NCI-H748 (cell line): ENCODE measurements at regions not wholly inside any gene's neighbourhood (a gene's known extent, or its start where the extent isn't known, plus 50 kb on each side); places are given as distances from the start of the nearest gene placed in this dataset.
"Not testable (repeated sequence)": the region's sequence is repeated elsewhere in the genome, so short reads cannot be mapped to it uniquely, and the experiment has no call there.

ENCODE experiments used
- DNase-seq: peaks from one replicate; lab custom pipeline; 2025; ENCODE audit not compliant: unreplicated experiment; lab: John Stamatoyannopoulos, UW

DNA sequence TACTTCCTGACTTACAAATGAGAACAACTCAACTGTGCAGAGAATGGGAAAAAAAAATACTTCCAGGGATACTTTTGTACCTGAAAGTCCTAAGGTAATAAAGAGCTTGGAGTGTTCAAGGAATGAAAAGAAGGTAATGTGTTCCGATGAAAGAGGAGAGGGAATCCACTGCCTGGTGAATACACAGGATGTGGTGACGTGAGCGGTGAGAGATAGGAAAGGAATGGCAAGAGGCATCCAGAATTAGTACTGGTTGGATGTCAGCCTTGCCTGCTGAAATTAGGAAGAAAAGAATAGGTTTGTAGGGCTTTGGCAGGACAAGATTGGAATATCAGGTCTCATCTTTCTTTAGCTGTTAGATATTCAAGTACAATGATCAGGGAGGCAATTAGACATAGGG is 347.7 kb downstream of the POM121L12 start:
- no peak for DNase-seq

DNA sequence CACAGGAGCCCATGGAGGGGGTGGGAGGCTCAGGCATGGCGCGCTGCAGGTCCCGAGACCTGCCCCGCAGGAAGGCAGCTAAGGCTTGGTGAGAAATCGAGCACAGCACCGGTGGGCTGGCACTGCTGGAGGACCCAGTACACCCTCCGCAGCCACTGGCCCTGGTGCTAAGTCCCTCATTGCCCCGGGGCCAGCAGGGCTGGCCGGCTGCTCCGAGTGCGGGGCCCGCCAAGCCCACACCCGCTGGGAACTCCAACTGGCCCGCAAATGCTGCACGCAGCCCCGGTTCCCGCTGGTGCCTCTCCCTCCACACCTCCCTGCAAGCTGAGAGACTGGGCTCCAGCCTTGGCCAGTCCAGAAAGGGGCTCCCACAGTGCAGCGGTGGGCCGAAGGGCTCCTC is 349.8 kb downstream of the POM121L12 start:
- not testable (repeated sequence) for DNase-seq

DNA sequence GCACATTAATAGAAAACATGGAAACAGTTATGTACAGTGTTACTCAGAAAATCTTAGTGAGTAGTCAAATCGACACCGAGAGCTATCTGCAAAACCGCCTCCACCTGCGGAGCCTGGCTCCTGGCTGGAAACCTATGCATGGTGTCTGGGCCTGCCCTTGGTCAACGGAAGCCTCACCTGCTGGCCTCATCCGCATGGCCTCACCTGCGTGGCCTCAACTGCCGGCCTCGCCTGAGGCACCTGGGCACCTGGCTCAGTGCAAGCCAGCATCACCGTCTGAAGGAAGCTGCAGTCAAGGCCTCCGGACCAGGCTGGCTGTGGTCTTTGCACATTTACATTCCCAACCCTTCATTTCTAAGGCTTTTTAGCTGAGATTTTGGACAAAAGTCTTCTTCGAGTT is 352.1 kb downstream of the POM121L12 start:
- DNase-seq: no peak

DNA sequence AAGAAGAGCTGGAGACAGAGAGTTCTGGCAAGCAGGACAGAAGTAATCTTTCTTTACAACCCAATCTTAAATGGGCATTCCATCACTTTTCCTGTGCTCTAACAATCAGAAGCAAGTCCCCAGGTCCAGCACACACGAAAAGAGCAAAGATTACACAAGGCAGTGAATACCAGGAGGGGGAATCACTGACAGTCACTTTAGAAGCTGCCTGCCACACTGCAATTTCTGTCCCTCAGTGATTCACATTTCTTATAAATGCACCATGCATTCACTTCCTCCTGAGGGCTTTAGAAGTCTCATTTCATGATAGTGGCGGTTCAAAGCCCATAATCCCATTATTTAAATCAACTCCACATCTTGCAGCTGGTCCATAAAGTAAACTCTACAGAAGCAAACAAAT is 362.5 kb downstream of the POM121L12 start:
- DNase-seq: no peak

GRCh38 chr7:53398566-53398965 is 363.1 kb downstream of the POM121L12 start:
- no peak for DNase-seq

DNA sequence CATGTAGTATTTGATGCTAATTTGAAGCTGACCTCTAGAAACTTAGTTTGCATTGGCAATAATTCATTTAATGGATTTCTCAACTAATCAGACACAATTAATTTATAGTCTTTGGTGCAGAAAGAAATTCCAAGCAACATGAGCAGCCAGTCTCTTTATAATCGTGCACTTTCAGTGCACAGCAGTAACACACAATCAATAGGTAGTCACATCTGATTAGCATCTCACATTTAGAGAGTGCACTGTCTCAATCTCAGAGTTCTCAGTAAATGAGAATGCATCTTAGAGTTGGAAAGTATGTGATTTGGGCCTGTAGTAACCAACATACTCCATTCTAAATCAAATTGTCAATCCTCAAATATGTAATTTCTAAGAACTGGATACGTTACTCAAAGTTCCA is 377.6 kb downstream of the POM121L12 start:
- no peak for DNase-seq

DNA sequence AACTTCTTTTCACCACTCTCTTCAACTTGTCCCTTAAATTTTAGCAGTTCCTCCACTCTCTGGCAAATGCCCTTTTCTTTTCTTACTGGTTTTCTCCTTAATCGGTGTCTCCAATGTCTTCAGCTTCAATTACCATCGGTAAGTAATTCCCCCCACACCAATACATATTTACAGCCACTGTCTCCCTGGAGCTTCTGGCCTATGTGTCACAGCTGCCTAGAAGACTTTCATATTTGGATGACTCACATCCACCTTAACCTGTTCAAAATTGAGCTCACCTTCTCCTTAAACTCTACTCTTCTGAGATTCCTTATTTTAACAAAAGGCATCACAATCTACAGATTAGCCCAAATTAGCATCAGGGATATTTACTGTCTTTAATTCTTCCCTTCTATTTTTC is 380.4 kb downstream of the POM121L12 start:
- no peak for DNase-seq

GRCh38 chr7:53418834-53419482 is 383.5 kb downstream of the POM121L12 start:
- no peak for DNase-seq

- no peak for DNase-seq
These were observed 385.1 kb downstream of the POM121L12 start for GRCh38 chr7:53420550-53420949.

DNA sequence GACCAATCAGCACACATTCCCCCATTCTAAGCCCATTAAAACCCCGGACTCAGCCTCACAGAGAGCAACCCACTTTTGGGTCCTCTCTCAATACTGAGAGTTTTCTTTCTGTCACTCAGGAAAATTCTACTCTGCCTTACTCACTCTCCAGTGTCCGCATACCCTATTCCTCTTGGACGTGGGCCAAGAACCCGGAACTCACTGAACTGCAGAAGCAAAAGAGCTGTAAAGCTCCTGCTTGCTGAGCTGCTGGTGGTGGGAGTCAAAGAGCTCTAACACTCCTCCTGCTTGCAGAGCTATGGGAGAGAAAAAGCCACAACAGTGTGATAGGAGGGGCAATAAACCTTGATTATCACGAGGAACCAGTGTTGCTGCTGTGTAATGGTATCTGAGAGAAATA is 386.9 kb downstream of the POM121L12 start:
- DNase-seq: no peak

- peak; percentile 49 for DNase-seq
These were observed 390.8 kb downstream of the POM121L12 start for GRCh38 chr7:53426145-53426750.

GRCh38 chr7:53428045-53428444 is 392.6 kb downstream of the POM121L12 start:
- no peak for DNase-seq

DNA sequence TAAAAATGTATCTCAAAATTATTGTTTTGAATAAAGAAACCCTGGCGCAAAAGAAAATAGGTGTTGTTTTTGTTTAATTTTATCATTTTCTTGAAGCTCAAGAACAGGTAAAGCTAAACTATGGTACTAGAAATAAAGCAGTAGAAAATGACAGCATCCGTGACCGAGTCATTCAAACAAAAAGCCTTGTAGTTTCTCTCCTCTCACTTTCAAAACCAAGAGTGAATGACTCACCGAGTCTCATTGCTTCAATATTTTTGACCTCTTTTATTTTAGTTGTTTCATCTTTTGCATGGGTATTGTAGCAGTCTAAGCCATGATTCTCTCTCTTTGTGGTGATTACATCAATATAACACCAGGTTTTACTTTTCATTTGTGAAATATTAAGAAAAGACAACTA is 396.5 kb downstream of the POM121L12 start:
- no peak for DNase-seq

DNA sequence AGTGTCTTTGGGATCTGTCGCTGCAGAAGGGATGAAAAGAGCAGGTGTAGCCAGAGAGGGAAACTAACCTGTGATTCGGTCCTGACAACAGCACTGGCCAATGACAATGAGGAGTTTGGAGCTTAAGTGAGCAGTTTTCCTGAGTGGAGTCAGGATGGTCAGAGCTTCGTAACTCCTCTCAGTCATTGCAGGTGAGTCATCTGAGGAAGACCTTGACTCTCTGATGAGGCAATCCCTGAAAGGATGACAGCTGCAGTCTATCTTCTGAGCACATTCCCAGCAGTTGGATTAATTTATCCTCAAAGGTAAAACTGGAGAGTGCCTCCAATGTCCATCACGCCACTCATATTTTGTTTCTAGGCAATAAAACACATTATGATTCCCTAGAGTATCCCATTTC is 401.9 kb downstream of the POM121L12 start:
- DNase-seq: no peak

- no peak for DNase-seq
These were observed 410.7 kb downstream of the POM121L12 start for GRCh38 chr7:53446170-53446569.

- no peak for DNase-seq
These were observed 423.2 kb downstream of the POM121L12 start for GRCh38 chr7:53458636-53459035.

GRCh38 chr7:53466371-53466770 is 430.9 kb downstream of the POM121L12 start:
- DNase-seq: peak; percentile 54

- no peak for DNase-seq
These were observed 435.0 kb downstream of the POM121L12 start for GRCh38 chr7:53470336-53470970.

- DNase-seq: no peak
These were observed 437.9 kb downstream of the POM121L12 start for GRCh38 chr7:53473371-53473770.

DNA sequence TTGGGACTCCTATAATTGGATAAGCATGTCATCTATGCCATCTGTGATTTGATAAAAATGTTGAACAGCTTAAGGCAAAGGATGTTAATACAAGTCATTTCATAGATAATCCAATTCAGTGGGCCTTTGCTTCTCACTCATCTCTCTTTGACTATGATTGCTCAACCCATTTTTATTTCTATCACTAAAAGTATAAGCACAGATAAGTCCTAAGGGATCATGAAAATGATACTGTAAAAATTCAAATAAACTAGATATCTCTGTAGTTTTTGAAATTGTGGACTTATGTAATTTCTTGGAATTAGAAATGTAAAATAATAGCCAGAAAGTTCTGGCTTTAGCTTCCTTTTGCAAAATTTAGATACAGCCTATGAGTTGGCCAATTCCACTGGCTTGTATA is 440.3 kb downstream of the POM121L12 start:
- no peak for DNase-seq

GRCh38 chr7:53476566-53476965 is 441.1 kb downstream of the POM121L12 start:
- peak; percentile 57 for DNase-seq

- DNase-seq: peak; percentile 82
These were observed 449.9 kb downstream of the POM121L12 start for GRCh38 chr7:53485354-53485753.

- DNase-seq: no peak
These were observed 455.6 kb downstream of the POM121L12 start for GRCh38 chr7:53491051-53491450.
